AG09319 (cell line): ENCODE measurements at regions not wholly inside any gene's neighbourhood (a gene's known extent, or its start where the extent isn't known, plus 50 kb on each side); places are given as distances from the start of the nearest gene placed in this dataset.

Source experiments
- DNase-seq: peaks from one replicate; pipeline ENCODE4 v3.0.0-alpha.2; 2010; ENCODE audit warnings: low read depth; ENCODE audit errors: extremely low read depth
- TF ChIP-seq, protein P1 (sequence below): IDR thresholded peaks from 2 replicates; pipeline ENCODE4 v1.5.1; 2011; ENCODE audit warnings: low read depth, mild to moderate bottlenecking, inconsistent platforms, low read length, moderate library complexity

DNA sequence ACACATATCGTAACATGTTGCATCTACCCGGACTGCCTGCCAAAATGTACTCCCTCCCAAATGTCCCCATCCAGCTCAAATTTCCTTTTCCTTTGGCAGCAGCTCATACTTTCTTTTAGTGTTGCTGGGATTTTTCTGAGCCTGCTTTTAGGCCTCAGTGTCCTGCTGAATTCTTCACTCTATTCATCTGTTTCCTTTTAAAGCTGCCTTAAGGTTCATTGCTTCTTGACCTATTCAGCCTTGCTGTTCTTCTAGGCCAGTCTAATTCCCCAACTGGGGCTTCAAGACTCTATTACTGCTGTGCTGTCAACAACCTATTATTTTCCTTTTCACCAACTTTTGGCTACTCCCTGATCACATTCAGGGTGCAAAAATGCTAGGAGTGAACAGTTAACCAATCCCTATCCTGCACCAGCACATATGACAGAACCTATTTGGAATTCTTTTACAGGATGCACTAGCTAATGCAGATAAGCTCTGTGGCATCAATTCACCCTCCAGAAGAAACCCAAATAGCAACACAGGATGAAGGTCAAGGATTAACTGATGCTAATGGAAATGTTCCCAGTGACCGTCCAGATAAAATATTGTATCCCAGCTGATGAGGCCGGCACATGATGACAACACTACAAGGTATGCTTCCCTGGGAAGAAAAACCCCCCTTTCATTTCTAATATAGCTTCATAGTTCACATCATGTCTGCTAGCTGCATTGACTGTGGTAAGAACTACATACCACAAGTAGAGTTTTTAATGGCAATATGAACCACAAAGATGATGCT, 114.7 kb upstream of the TTC29 start:
- TF ChIP-seq, protein P1, sequence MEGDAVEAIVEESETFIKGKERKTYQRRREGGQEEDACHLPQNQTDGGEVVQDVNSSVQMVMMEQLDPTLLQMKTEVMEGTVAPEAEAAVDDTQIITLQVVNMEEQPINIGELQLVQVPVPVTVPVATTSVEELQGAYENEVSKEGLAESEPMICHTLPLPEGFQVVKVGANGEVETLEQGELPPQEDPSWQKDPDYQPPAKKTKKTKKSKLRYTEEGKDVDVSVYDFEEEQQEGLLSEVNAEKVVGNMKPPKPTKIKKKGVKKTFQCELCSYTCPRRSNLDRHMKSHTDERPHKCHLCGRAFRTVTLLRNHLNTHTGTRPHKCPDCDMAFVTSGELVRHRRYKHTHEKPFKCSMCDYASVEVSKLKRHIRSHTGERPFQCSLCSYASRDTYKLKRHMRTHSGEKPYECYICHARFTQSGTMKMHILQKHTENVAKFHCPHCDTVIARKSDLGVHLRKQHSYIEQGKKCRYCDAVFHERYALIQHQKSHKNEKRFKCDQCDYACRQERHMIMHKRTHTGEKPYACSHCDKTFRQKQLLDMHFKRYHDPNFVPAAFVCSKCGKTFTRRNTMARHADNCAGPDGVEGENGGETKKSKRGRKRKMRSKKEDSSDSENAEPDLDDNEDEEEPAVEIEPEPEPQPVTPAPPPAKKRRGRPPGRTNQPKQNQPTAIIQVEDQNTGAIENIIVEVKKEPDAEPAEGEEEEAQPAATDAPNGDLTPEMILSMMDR = no peak
- peak; percentile 79 for DNase-seq

DNA sequence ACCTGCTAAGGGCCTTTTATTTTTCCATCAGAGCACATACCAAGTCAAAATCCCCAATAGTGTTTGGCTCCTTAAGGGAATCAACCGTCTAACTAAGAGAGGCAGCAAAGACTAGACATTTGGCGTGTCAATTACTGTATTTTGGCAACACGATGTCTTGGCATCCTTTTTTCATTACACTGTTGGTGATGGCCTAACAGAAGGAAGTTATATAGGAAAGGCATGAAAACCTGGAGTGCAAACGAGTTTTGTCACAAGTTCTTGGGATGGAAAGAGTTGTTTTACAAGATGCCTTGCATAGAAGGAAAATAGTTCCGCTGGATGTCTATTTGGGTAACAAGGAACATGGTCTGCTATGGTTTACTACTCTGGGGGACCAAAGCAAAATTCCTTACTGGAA, 119.2 kb upstream of the TTC29 start:
- DNase-seq = no peak

DNA sequence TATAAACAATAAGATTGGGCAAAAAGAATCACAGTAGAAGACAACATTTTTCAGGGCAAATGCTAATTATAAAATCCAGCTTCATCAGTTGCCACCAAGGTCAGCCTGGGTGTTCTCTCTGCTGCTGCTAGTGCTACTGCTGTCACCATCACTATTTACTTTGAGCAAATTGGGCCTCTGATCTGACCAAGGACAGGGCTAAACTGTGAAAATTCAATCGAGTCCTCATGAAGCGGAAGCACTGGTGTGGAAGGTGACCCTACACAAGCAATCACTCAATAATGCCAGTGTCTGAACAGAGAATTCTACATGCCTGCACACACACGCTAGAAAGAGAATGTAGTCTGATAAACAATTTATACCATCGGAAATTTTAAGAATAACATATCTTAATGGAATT, 122.9 kb upstream of the TTC29 start:
- no peak for DNase-seq
- TF ChIP-seq, protein P1 = no peak

More for the DNA sequence above, 119.2 kb upstream of the TTC29 start:
- TF ChIP-seq, protein P1 = no peak

DNA sequence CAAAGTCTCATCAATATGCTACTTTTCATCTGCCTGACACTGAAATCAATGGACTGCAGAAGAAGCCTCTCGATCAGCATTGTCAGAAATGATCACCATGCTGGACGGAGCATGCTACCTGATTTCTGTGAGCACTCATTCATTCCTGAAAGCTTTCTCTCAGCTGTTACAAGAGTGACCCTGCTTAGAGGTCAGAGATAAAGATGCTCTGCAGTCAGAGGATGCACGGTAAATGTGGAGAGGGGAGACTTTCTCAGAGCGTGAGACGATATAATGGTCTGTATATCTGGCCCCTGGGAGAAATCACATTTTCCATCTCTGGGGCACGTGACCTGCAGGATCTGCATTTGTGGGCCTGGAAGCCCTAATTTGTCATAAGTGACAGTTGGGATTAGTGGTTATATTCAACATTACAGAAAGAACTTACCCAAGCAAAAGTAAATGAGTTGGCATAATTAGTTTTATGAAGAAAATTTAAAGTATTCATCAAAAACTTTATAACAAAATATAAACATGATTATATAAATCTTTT, 125.6 kb upstream of the TTC29 start:
- no peak for DNase-seq
- TF ChIP-seq, protein P1 = no peak

DNA sequence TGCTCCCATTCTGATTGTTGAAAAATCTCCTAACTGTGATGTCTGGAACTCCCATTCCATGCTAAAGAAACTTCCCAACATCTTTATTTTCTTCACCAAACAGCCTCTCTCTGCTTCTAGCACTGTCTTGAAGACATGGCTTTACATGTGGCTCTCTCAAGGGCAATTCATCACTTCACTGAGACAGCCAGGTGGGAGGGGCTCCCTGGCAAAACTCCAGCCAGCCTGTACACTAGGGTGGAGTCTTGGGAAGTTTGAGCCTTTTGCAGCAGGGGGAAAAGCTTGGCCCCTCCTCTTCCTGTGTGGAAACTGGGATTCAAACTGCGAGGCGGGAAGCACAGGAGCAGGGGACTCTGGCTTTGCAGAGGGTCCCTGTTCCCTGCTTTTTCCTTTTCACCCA, 130.5 kb upstream of the TTC29 start:
- TF ChIP-seq, protein P1 = no peak
- no peak for DNase-seq

DNA sequence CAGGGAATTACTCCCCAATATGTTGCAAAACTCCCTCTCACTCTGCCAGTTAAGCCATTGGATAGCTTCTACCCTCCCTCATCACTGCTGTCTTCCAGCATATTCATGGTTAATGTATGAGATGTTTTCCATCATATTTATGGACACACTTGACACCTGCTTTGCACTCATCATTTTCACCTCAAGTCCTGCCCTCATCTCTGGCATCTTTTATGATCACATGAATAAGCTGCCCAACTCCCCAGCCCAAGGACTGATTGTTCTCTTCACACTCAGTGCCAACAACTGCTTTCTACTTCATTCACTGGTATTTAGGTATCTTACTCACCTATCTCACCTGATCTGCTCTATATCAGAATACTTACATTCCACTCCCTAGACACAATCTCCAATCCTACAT, 131.1 kb upstream of the TTC29 start:
- TF ChIP-seq, protein P1 = no peak
- DNase-seq = no peak

DNA sequence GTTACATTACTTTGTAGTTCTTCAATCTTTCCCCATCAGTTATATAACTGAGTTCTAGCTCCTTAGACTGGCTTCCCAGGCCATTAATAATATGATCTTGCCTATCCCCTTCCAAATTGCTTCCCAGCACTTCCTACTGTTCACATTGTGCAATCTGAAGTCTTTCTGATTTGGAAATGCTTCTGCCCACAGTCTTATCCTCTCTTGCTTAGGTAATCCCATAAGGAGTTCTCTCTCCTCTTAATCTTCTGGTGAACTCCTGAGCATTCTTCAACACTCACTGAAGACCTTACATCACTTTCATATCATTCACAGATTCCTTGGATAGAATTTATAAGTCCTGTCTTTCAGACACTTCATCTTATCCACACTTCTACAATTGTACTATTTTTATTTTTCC, 132.7 kb upstream of the TTC29 start:
- TF ChIP-seq, protein P1 = no peak
- no peak for DNase-seq
